GM12878 (cell line): ENCODE measurements at regions not wholly inside any gene's neighbourhood (a gene's known extent, or its start where the extent isn't known, plus 50 kb on each side); places are given as distances from the start of the nearest gene placed in this dataset.

Source experiments
- YY1 ChIP-seq: IDR thresholded peaks from 2 replicates; pipeline ENCODE4 v1.6.1; 2011; ENCODE audit warnings: low read depth, mild to moderate bottlenecking, low read length
- TF ChIP-seq, protein P1 (sequence below): IDR thresholded peaks from 2 replicates; pipeline ENCODE4 v1.6.1; 2011; ENCODE audit warnings: borderline replicate concordance, low read depth, mild to moderate bottlenecking, moderate library complexity, mixed read lengths, low read length; ENCODE audit not compliant: insufficient read depth; ENCODE audit errors: extremely low read length

DNA sequence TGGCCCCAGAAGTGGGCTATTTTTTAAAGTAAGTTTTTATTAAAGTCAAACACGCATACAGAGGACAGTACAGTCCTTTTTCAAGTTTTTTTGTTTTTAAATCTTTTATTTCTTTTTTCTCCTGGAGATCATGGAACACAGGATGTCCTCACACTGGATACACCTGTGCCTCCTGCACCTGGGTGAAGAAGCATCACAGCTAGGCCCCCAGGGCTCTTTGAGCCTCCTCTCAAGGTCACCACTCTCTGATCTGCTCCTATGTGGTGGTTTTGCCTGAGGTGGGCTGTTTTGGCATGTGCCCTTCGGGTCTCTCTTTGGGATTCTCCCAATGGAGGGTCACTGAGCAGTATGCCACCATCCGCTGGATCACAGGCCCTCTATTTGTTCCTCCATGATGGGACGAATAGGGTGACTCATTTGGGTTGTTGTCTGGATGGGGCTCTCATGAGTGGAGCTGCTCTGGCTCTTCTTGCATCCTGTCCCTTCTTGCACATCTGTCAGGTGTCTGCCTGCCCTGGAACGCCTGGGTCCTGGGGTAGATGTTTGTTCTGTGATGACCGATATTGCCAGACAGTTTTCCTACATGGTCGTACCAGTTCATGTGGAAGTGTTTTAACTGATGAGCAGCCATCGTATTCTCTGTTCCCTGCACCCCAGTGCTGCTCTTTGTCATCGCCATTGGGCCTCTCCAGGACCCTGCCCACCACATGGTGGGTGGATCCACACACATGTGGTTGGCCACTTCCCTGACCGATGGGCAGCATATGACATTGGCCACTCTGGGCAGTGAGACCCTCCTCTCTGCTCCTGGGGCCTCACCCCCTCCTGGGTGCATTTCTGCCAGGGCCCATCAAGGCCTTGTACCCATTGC is 55.2 kb upstream of the MED9 start:
- TF ChIP-seq YY1: no peak
- TF ChIP-seq, protein P1, sequence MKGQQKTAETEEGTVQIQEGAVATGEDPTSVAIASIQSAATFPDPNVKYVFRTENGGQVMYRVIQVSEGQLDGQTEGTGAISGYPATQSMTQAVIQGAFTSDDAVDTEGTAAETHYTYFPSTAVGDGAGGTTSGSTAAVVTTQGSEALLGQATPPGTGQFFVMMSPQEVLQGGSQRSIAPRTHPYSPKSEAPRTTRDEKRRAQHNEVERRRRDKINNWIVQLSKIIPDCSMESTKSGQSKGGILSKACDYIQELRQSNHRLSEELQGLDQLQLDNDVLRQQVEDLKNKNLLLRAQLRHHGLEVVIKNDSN: no peak
